Right lobe of liver (tissue), 6 donors: ENCODE measurements at regions not wholly inside any gene's neighbourhood (a gene's known extent, or its start where the extent isn't known, plus 50 kb on each side); places are given as distances from the start of the nearest gene placed in this dataset.

Source experiments
- ATAC-seq, 4 donors: fragments of 200-7000 bp; cut with Tn5 transposase; one replicate each; pipeline ENCODE4 v1.9.1; 2020; ENCODE audit warnings: mild to moderate bottlenecking in 4 of 4, moderate library complexity in 4 of 4
- DNase-seq, 3 donors: peaks; one replicate each; pipeline ENCODE4 v3.0.0-alpha.2; 2020
- H3K27ac ChIP-seq, 3 donors: fragments of 200-600 bp; one replicate each; pipeline ENCODE4 v1.8.0; 2022
- H3K27me3 ChIP-seq, 2 donors: fragments of 200-600 bp; one replicate each; pipeline ENCODE4 v1.8.0; 2022
- H3K36me3 ChIP-seq, 4 donors: fragments of 200-600 bp; sonication (generic) in 1 of 4; one replicate each; pipeline versions ENCODE4 v1.5.1 to v1.8.0; 2017 to 2022; ENCODE audit warnings: control low read depth in 1 of 4
- H3K4me1 ChIP-seq, 4 donors: fragments of 200-600 bp; sonication (generic) in 1 of 4; one replicate each; pipeline versions ENCODE4 v1.5.1 to v1.8.0; 2017 to 2022; ENCODE audit warnings: control low read depth in 1 of 4
- H3K4me3 ChIP-seq, 3 donors: fragments of 200-600 bp; one replicate each; pipeline ENCODE4 v1.8.0; 2022
- H3K9me3 ChIP-seq, 4 donors: fragments of 200-600 bp; sonication (generic) in 1 of 4; one replicate each; pipeline versions ENCODE4 v1.5.1 to v1.8.0; 2017 to 2022; ENCODE audit warnings: control low read depth in 1 of 4
- CTCF ChIP-seq, 4 donors: fragments of 200-600 bp in 3 of 4; fragments of 450-650 bp in 1 of 4; IDR thresholded peaks; one replicate each; pipeline versions ENCODE4 v1.5.1 to v1.8.0; 2016 to 2022; ENCODE audit warnings: antibody characterized with exemption in 4 of 4, mild to moderate bottlenecking in 2 of 4
- POLR2A ChIP-seq: fragments of 450-650 bp; IDR thresholded peaks from one replicate; pipeline ENCODE4 v1.6.1; 2017; ENCODE audit warnings: antibody characterized with exemption, mild to moderate bottlenecking
- WGBS: methylation state at CpG from one replicate; pipeline ENCODE4 v1.1.6; 2018; ENCODE audit warnings: low coverage, low lambda C conversion rate; ENCODE audit not compliant: insufficient coverage; ENCODE audit errors: missing lambda C conversion rate; 5-methylcytosine and 5-hydroxymethylcytosine counted together
- intact Hi-C, 2 donors: fragments of 100-400 bp; cut with DNase I; formaldehyde crosslinking; loops; one replicate each; pipeline versions ENCODE4 v1.11.2 to v1.14.1; 2022
- donor health status: DM: no; HTN: yes; CAD: no.
- donor health status: DM: no; HTN: no; CAD: no.
- donor health status: DM: no; HTN: no; CAD: no.
- donor health status: DM: no; HTN: yes; CAD: no.
- donor health status: DM: no; HTN: yes; CAD: no.

GRCh38 chr13:61575973-61576372 is 160.3 kb upstream of the PCDH20 start:
- Histone ChIP-seq H3K27me3 (no peaks in the 10 kb centered on the region), H3K36me3 (no peaks in the 10 kb centered on the region), H3K27ac (peak overlapping the region in 1 of 3 donors; percentile 52), H3K9me3 (no peaks in the 10 kb centered on the region), H3K4me1 (no peaks in the 10 kb centered on the region), H3K4me3 (no peak overlapping the region)
- intact Hi-C loops: no loop called here
- WGBS: 19% methylated on average over 1 of the region's 1 CpG
- no peak for TF ChIP-seq CTCF (IDR thresholded peaks at IDR 0.05)
- no peak for TF ChIP-seq POLR2A
- DNase-seq (no peak), ATAC-seq (peak; percentile 85 to 95 (median 92))

GRCh38 chr13:61563645-61564044 is 148.0 kb upstream of the PCDH20 start:
- intact Hi-C loops: no loop called here
- Histone ChIP-seq H3K27me3 (no peaks in the 10 kb centered on the region), H3K4me3 (peak overlapping the region in 1 of 3 donors; percentile 5), H3K36me3 (no peaks in the 10 kb centered on the region), H3K4me1 (peaks cover 0 to 10% (median 0%) of the 10 kb centered on the region in 4 donors), H3K27ac (peak overlapping the region; percentile 34 to 69 (median 53)), H3K9me3 (no peaks in the 10 kb centered on the region)
- peak; percentile 97 to 99 (median 98) for ATAC-seq
- 10% methylated on average over 1 of the region's 1 CpG for WGBS
- no peak for DNase-seq
- TF ChIP-seq CTCF (IDR thresholded peaks at IDR 0.05): no peak
- TF ChIP-seq POLR2A: no peak

- Histone ChIP-seq H3K9me3 (no peaks in the 10 kb centered on the region), H3K36me3 (no peaks in the 10 kb centered on the region), H3K4me1 (peaks cover 0 to 8% (median 0%) of the 10 kb centered on the region in 4 donors), H3K27ac (no peak overlapping the region), H3K4me3 (no peak overlapping the region), H3K27me3 (no peaks in the 10 kb centered on the region)
- WGBS: 43% methylated on average over 6 of the region's 6 CpGs
- TF ChIP-seq POLR2A (no peak), CTCF (IDR thresholded peaks at IDR 0.05) (peak; percentile 14 to 31 (median 20))
- ATAC-seq (peak; percentile 96 to 98 (median 98)), DNase-seq (no peak)
- intact Hi-C loops: no loop called here
These were observed 131.3 kb upstream of the PCDH20 start for GRCh38 chr13:61546911-61547310.

GRCh38 chr13:61546413-61546812 is 130.8 kb upstream of the PCDH20 start:
- Histone ChIP-seq H3K9me3 (no peaks in the 10 kb centered on the region), H3K36me3 (no peaks in the 10 kb centered on the region), H3K27ac (no peak overlapping the region), H3K4me3 (no peak overlapping the region), H3K4me1 (peaks cover 0 to 8% (median 0%) of the 10 kb centered on the region in 4 donors), H3K27me3 (no peaks in the 10 kb centered on the region)
- 27% methylated on average over 4 of the region's 4 CpGs for WGBS
- no peak for TF ChIP-seq POLR2A
- TF ChIP-seq CTCF (IDR thresholded peaks at IDR 0.05): no peak
- DNase-seq (no peak), ATAC-seq (no peak)
- intact Hi-C loops: no loop called here

- Histone ChIP-seq H3K9me3 (no peaks in the 10 kb centered on the region), H3K27me3 (no peaks in the 10 kb centered on the region), H3K4me1 (no peaks in the 10 kb centered on the region), H3K4me3 (no peak overlapping the region), H3K36me3 (no peaks in the 10 kb centered on the region), H3K27ac (no peak overlapping the region)
- 87% methylated on average over 1 of the region's 1 CpG for WGBS
- ATAC-seq (no peak), DNase-seq (no peak)
- TF ChIP-seq POLR2A: no peak
- TF ChIP-seq CTCF (IDR thresholded peaks at IDR 0.05): no peak
- intact Hi-C loops: no loop called here
These were observed 120.8 kb upstream of the PCDH20 start for GRCh38 chr13:61536433-61536832.
